Hematopoietic multipotent progenitor cell treated with erythropoietin and hydrocortisone succinate and interleukin-3 and kit ligand, for 8 days (in vitro differentiated cells): ENCODE measurements at regions not wholly inside any gene's neighbourhood (a gene's known extent, or its start where the extent isn't known, plus 50 kb on each side); places are given as distances from the start of the nearest gene placed in this dataset.

Experiments
- DNase-seq: peaks from one replicate; pipeline ENCODE4 v3.0.0-alpha.2; 2015

- DNase-seq, result no peak
These were observed 75.5 kb upstream of the IRS4 start for GRCh38 chrX:108811891-108812290.

- DNase-seq, result no peak
These were observed 58.9 kb upstream of the IRS4 start for GRCh38 chrX:108795240-108795639.
